Stimulated activated CD8-positive, alpha-beta memory T cell treated with anti-CD3 and anti-CD28 coated beads, Interleukin-15, amount 100 ng/mL, for 24 hours (primary cell): ENCODE measurements at regions not wholly inside any gene's neighbourhood (a gene's known extent, or its start where the extent isn't known, plus 50 kb on each side); places are given as distances from the start of the nearest gene placed in this dataset.

ENCODE experiments used
- DNase-seq: peaks from one replicate; pipeline ENCODE4 v3.0.0-alpha.2; 2020; ENCODE audit warnings: low read depth

GRCh38 chr1:207971331-207972219, 60.6 kb upstream of the CD34 start:
- no peak for DNase-seq

GRCh38 chr1:207970329-207971233, 59.7 kb upstream of the CD34 start:
- no peak for DNase-seq

GRCh38 chr1:207969528-207969927, 58.6 kb upstream of the CD34 start:
- DNase-seq: no peak

- DNase-seq: no peak
Observed at GRCh38 chr1:207968521-207969009, 57.6 kb upstream of the CD34 start.

DNA sequence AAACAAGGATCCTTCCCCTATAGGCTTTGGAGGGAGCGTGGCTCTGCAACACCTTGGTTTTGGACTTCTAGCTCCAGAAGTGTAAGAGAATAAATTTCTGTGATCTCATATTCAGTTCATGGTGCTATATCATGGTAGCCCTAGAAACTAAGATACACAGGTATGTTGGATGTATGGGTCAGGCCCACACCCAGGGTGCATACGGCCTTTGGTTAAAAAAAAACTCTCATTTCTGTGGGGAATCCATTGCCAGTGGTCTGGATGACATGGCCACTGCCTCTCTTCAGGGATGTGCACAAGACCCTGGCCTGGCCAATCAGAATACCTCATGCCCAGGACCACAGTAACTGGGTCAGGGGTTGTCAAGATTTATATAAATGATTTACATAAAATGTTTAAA, 56.8 kb upstream of the CD34 start:
- no peak for DNase-seq

- DNase-seq: no peak
Observed at GRCh38 chr1:207966521-207966920, 55.6 kb upstream of the CD34 start.

DNA sequence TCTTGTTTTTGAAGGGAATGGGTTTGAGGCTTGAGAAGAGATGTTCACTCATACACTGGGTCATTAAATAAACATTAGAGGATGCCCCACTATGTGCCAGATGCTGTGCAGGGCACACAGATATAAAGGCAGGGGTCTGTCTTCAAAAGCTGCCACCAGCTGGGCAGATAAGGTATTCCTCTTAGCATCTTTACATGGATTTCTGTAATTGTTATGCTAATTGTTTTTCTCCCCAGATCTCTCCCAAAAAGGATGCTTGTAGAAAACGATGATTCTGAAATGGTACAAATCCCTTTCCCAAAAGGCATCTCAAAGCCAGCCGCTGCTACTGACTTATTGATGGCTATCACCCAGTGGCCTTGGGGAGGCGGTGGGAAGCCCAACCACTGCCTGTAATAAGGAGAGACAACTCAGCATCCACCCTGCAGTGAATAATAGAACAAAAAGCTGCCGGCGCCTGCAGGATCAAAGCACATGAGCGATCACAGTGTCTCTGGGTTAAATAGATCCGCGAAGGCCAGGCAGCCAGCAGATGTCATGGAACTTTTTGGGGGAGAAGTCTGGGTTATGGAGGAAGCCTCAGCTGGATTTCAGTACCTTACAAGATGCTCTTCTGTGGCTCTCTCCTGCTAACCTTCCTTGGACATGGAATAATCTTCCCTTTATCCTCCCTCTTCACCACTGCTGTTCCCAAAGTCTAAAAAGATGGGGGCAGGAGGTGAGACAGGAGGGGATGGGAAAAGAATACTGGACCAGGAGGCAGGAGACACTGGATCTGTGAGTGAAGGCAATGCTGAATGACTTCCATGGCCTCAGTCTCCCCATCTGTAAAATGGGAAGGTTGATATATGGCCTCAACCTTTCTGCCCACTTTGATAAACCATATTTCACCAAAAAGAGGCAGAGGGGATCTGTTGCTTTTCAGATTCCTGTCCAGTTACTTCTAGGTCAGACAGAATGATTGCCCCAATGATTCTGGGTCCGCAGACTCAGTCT, 54.8 kb upstream of the CD34 start:
- no peak for DNase-seq

GRCh38 chr1:207964195-207964966, 53.5 kb upstream of the CD34 start:
- DNase-seq: no peak

DNA sequence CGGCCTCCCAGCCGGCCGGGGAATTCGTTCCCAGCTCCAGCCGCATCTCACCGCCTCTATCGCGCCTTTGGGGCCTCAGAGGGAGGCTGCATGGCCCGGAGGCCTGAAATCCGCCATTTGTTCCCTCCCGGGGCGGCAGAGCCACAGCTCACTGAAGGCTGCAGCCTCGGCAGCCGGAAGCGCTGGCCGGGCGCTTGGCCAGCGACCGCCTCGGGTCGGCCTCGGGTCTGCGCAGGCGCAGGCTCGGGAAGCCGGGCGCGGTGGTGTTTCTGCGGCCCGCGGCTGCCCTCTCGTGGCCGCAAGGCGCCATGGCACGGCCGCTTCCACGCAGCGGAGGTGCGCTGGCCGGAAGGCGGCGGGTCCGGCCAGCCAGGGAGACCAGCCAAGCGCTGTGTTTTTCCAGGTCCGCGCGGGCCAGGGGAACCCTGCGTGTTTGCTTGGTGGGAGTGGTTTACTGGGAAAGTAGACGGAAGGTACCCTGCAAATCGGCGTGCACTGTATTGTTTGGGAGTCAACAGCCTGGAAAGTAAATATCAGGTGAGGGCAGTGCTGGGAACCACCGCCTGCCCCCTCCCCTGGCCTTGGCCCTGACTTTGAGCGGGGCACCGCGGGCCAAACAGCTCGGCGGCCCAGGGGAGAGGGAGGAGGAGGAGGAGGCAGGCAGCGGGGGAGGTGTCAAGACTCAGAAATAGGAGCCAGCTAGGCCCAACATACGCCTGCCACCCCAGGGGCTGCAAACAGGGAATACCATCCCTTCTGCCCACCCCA, 52.7 kb upstream of the CD34 start:
- DNase-seq: peak; percentile 80

- DNase-seq: no peak
Observed at GRCh38 chr1:207962716-207963426, 51.9 kb upstream of the CD34 start.
